BJ (cell line): ENCODE measurements at regions not wholly inside any gene's neighbourhood (a gene's known extent, or its start where the extent isn't known, plus 50 kb on each side); places are given as distances from the start of the nearest gene placed in this dataset.

Experiments used
- CTCF ChIA-PET: fragments of 350-600 bp; formaldehyde crosslinking; extraction: SDS; loops from one replicate; lab custom pipeline; 2021; ENCODE audit warnings: antibody characterized with exemption, inconsistent platforms; lab: Yijun Ruan, JAX
- POLR2A ChIA-PET: fragments of 300-600 bp; sonication (Branson Sonifier 250); formaldehyde crosslinking; extraction: SDS; loops from one replicate; lab custom pipeline; 2021; ENCODE audit warnings: antibody characterized with exemption; lab: Charles Lee
- DNase-seq: peaks from one replicate; pipeline ENCODE4 v3.0.0-alpha.2; 2011; ENCODE audit warnings: low read depth
- H3K27me3 ChIP-seq: 2 replicates; pipeline ENCODE4 v1.6.0; 2011; ENCODE audit warnings: low read length; ENCODE audit not compliant: control insufficient read depth, insufficient read depth
- H3K36me3 ChIP-seq: 2 replicates; pipeline ENCODE4 v1.5.1; 2011; ENCODE audit warnings: low read length; ENCODE audit not compliant: control insufficient read depth, insufficient read depth
- H3K4me3 ChIP-seq: 2 replicates; pipeline ENCODE4 v1.5.1; 2011; ENCODE audit warnings: low read depth, mild to moderate bottlenecking, control low read depth, low read length
- TF ChIP-seq, protein P1 (sequence below): IDR thresholded peaks from 2 replicates; pipeline ENCODE4 v1.5.1; 2011; ENCODE audit warnings: low read depth, mild to moderate bottlenecking, control low read depth, inconsistent platforms, low read length, moderate library complexity; ENCODE audit not compliant: insufficient read depth

DNA sequence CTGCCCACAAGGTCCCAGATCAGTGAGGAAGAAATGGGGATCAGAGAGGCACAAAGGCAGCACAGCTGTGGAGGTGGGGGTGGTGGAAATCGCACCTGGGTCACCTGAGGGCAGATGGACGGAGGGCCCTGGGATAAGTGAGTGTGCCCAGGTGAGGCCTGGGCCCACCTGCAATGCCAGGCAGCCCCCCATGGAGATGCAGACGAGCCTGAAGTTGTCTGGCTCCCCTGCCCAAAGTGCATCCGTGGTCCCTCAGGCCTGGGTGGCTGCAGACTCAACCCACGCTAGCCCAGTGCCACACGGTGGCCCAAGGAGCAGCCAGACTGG, 84.9 kb downstream of the NCOR2 start:
- TF ChIP-seq, protein P1, sequence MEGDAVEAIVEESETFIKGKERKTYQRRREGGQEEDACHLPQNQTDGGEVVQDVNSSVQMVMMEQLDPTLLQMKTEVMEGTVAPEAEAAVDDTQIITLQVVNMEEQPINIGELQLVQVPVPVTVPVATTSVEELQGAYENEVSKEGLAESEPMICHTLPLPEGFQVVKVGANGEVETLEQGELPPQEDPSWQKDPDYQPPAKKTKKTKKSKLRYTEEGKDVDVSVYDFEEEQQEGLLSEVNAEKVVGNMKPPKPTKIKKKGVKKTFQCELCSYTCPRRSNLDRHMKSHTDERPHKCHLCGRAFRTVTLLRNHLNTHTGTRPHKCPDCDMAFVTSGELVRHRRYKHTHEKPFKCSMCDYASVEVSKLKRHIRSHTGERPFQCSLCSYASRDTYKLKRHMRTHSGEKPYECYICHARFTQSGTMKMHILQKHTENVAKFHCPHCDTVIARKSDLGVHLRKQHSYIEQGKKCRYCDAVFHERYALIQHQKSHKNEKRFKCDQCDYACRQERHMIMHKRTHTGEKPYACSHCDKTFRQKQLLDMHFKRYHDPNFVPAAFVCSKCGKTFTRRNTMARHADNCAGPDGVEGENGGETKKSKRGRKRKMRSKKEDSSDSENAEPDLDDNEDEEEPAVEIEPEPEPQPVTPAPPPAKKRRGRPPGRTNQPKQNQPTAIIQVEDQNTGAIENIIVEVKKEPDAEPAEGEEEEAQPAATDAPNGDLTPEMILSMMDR: no peak
- ChIA-PET POLR2A (no interaction called here), CTCF (no interaction called here)
- Histone ChIP-seq H3K36me3 (peaks cover 35% of the 10 kb centered on the region), H3K4me3 (no peak overlapping the region), H3K27me3 (no peaks in the 10 kb centered on the region)
- DNase-seq: no peak

DNA sequence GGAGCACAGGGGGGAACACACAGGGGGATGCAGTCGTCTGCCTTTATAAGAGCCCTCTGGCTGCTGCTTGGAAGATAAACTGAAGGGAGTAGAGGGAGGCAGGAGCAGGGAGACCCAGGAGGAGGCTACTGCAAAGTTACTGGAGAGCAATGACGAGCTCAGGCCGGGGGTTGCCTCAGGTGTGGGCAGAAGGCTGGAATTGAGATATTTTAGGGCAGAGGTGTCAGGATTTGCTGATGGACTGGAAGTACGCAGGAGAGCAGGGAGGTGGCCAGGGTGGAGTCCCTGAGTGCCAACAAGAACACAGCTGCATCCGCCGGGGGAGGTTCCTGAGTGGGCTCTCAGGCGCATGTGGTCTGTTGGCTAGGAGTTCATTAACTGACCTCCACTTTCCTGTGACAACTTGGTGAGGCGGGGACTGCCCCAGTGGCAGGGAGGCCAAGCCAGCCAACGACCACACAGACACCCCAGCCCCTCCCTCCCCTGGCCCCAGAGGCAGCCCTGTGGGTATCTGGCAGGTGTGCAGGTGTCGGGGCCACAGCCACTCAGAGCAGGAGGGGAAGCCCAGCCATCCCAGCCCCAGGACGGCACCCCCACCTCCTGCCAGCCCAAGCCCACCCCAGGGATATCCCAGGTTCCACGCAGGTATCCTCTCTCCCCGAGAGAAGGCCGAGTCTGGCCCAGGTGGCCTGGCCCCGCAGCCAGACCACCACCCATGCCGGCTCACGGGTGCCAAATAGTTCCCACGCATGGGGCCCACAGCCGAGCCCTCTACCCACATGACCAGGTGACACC, 85.4 kb downstream of the NCOR2 start:
- H3K4me3 ChIP-seq: no peak overlapping the region
- peaks cover 37% of the 10 kb centered on the region for H3K36me3 ChIP-seq
- ChIA-PET CTCF (no interaction called here), POLR2A (no interaction called here)
- TF ChIP-seq, protein P1: no peak
- DNase-seq: no peak
- no peaks in the 10 kb centered on the region for H3K27me3 ChIP-seq

DNA sequence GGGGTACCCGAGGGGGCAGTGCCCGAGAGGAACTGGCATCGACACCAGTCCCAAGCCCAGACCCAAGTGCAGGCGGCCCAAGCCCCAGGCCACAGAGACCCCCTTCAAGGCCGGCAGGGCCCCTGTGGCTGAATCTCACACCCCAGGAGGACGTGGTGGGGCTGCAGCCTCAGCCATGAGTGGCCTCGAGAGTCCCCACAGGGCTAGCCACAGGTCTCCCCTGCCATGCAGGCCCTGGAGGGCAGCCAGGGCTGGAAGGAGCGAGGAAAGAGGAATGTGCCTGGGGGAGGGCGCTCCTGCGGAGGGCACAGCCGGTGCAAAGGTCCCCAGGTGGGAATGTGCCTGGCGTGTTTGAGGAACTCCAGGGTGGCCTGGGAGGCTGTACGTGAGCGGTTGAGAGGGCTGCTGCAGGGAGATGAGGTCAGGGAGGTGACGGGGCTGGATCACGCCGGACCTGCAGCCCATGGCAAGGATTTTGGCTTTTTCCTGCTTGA, 86.1 kb downstream of the NCOR2 start:
- H3K4me3 ChIP-seq: no peak overlapping the region
- ChIA-PET POLR2A (no interaction called here), CTCF (no interaction called here)
- TF ChIP-seq, protein P1: no peak
- peaks cover 38% of the 10 kb centered on the region for H3K36me3 ChIP-seq
- no peaks in the 10 kb centered on the region for H3K27me3 ChIP-seq
- no peak for DNase-seq

DNA sequence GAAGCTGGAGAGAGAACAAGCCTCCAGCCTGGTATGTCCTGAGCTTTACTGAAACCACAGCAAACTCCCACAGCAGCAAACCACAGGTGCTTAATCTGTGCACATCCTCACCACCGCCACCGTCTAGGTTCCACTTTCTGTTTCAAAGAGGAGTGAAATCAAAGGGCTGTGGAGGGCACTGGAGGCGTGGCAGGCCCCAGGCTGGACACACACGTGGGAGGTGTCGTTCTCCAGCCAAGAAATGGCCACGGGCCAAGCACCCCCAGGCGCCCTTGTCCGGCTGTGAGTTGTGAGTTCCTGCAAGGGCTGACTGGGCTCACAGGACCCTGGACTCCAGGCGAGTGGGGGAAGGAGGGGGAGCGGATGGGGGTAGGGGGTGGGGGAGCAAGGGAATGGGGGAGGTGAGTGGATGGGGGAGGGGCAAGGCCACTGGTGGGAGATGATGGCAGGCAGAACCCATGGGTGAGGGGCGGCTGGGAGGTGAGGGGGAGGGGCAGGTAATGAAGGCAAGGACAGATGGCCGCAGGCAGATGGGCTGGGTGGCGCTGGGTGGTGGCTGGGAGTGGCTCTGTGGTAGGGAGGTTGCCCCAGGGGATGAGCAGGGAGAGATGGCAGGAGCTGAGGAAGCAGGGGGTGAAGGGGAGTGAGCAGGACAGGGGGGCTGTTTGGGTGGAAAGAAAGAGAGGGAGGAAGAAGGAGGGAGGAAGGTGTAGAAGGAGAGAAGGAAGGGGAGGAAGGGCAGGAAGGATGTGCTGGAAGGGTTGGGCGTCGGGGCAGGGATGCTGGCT, 86.7 kb downstream of the NCOR2 start:
- no peak overlapping the region for H3K4me3 ChIP-seq
- no peaks in the 10 kb centered on the region for H3K27me3 ChIP-seq
- ChIA-PET CTCF (no interaction called here), POLR2A (no interaction called here)
- peaks cover 40% of the 10 kb centered on the region for H3K36me3 ChIP-seq
- TF ChIP-seq, protein P1: no peak
- DNase-seq: no peak

DNA sequence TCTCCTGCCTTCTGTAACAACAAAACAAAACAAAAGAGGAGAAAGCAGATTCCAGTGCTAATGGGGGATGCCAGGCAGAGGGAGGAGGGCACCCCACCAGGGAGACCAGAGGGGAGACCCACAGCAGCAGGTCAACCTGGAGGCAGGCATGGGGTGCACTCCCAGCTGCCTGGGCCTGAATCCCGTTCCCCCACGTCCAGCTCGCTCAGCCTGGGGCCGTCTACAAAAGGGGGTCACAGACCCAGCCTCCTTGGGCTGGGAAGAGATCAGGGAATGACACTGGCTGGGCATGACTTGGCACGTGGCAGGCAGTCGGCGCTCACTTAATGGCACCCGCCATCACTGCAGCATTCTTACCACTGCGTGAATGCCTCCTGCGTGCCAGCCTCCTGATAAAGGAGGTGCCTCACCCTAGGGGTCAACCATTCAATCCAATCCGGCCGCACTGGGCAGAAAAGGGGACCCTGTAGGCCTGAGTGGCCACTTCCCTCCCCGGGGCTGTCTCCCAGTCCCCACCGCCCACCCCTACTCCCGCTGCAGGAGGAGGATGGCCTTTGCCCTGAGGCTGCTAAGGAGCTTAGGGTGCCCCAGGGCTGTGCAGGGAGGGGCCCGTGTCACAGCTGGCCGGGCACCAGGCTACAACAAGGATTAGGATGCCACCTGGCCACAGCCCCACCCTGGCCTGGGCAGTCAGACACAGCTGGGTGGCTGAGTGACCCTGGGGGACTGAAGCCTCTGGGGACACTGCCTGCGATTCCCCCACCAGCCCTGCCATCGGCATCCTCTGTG, 87.5 kb downstream of the NCOR2 start:
- Histone ChIP-seq H3K27me3 (no peaks in the 10 kb centered on the region), H3K36me3 (peaks cover 35% of the 10 kb centered on the region), H3K4me3 (no peak overlapping the region)
- DNase-seq: no peak
- ChIA-PET CTCF (no interaction called here), POLR2A (no interaction called here)
- TF ChIP-seq, protein P1: no peak
